Glomerular visceral epithelial cell (primary cell): ENCODE measurements at regions not wholly inside any gene's neighbourhood (a gene's known extent, or its start where the extent isn't known, plus 50 kb on each side); places are given as distances from the start of the nearest gene placed in this dataset.

Source experiments
- DNase-seq: peaks from one replicate; pipeline ENCODE4 v3.0.0-alpha.2; 2016; ENCODE audit errors: extremely low spot score

DNA sequence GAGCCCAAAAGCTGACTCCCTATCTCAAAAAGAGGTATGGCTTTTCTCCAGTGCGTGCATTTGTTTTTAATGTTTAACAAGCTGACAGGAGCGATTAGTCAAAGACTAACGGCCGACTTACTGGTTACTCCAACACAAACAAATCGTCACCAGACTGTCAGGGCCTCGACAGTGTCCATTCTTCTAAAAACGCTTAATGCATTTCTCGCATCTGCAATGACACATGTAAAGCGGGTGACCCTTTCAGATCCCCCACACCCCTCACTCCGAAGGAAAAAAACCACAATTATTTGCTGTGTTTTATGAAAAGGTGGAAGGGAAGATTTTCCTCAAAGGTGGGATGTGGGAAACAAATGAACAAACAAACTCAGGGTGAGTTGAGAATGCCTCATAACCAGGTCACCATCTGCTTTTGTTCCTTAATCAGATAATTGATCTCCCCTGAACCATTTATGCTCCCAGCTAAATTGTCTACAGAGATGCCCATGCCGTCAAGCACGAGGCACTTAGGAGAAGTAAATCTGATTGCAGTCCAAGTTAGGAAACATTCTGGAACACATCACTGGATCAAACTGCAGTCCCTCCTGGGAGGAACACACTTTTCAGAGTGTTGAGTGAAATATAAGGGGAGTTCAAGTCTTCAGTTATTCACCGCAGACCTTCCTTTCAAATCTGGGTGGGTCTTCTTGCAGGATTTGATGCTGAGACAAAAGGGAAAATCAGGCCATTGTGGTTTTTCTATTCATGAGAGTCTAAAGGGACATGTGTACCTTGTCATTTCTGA is 340.8 kb downstream of the CMPK2 start:
- DNase-seq, result no peak

DNA sequence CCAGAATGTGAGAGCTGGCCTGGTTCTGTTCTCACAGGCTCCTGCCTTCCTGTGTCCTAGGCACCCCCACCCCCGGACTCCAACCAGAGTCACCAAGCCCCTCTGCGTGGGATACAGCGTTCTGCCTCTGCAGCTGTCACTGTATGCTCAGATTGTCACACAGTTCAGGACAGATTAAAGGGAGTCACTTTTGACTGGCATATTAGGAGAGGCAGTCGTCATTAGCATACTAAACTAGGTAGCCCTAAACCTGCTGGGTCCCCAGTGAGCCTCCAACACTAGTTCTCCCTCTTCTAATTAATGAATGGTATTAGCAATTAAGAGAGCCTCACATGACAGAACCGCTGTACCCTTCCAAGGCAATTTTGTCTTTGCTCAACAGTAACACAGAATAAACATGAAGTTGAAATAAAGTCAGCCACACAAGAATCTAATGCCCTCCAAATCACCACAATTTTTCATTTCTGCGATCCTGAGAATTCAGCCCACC is 340.2 kb downstream of the CMPK2 start:
- DNase-seq, result no peak

DNA sequence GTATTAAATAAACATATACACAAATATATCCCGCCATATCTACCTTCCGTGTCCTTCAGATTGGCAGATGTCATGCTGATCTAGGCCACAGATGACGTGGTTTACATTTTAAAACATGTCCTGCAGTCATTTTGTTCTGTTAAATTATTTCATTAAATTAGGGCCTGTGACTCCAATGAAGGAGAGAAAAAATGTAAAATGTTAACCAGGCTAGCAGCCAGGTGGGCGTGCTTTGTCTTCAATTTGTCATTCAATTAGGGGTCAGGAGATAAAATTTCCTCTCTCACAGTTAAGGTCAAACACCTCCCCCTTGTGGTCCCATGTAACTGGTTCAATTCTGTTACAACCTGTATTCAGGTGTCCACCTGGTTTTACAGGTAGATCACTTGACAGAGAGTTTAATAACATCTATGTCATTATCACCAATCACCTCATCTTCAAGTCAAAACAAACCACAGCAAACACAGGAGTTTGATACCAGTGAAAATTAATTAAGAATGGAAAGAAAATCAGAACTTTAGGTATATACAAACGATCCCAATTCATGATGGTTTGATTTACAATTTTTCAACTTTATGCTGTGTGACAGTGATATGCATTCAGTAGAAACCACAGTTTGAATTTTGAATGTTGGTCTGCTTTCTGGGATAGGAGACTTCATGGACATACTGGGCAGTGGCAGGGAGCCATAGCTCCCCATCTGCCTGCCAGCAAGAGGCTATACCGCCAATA is 339.4 kb downstream of the CMPK2 start:
- DNase-seq, result no peak

DNA sequence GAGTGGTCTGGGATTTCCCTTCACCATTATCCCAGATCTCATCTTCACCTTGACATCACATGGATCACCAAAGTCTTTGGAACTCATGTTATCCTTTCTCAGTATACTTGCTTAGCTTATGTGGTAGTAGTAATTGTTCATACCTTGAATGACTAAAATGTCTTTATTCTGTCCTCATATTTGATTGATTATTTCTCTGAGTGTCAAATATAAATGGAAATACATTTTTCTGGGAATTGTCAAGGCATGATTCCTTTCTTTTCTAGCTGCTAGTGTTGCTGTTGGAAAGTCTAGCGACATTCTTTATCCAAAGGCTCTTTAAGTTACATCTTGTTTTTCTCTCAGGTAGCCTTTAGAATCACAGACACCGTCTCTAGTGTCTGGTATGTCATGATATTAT is 334.4 kb downstream of the CMPK2 start:
- no peak for DNase-seq

DNA sequence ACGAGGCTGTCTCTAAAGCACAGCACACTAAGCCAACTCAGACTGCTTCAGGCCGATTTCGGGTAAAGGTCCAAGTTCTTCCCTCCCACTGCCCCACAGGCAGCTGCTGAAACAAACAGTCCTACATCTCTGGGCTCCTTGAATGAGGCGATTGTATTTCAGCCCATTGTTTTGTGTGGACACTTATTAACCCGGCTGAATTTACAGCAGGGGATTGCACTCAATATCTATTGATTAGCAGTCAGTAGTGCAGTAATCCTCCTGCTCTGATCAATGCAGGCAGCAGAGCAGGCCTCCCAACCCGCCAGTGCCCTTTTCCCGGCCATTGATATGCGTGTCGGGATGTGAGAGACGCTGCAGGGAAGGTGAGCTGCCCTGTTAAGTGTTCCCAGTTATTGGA is 330.1 kb downstream of the CMPK2 start:
- DNase-seq, result no peak

DNA sequence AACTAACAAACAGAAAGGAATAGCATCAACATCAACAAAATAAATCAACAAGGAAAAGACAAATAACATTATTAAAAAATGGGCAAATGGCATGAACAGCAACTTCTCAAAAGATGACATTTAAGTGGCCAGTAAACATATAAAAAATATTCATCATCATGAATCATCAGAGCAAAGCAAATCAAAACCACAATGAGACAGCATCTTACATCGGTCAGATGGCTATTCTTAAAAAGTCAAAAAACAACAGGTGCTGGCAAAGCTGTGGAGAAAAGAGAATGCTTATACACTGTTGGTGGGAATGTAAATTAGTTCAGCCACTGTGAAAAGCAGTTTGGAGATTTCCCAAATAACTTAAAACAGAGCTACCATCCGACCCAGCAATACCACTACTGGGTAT is 327.1 kb downstream of the CMPK2 start:
- DNase-seq, result no peak

DNA sequence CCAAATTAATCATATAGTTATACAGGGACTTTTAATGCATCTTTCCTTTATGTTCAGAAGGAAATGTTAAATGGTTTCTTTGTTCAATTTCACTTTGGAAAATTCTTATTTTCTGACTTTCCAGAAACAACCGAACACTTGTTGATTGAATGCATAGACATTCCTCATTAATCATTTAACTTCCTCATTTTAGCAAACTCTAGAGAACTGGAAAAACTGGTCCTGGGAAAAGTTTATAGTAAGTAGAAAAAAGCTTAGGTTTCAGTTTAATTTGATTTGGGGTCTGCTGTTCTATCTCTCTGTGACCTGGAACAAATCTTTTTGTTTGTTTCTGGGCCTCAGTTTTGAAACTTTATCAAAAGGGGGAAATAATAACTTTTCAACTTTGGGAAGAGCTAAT is 320.4 kb downstream of the CMPK2 start:
- no peak for DNase-seq

DNA sequence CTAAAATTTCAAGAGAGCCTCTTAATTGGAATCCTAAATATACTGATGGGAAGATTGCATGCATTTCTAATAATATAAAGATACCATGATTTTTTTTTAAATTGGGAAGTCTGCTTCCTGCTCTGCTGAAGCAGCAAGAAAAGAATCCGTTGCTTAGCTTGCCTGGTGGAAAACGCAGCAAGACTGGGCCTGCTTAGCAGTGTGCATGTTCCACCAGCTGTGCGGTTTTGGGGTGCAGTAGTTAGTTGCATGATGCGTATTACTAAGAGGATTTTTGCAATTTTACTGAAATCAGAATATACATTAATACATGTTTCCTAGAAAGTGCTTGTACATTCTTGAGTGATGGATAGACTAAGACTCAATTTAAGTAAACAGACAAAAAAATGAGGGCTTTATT is 319.9 kb downstream of the CMPK2 start:
- DNase-seq, result no peak

DNA sequence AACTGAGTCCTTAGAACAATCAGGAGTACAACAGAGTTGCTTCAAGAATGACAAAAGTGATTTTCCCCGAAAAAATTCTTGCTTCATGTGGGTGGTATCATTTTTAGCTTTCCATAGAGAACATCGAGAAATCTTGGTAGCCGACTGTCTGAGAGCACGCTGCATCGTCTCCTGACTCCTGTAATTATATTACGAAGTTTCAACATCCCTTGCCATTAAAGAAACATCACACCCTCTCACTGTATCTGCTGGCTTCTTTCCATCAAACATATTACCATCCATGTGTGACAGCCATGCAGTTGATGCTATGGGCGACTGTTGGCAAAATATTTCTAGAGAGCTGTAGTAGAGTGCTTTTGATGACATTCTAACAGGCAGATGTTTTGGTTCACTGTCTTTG is 311.2 kb downstream of the CMPK2 start:
- no peak for DNase-seq

DNA sequence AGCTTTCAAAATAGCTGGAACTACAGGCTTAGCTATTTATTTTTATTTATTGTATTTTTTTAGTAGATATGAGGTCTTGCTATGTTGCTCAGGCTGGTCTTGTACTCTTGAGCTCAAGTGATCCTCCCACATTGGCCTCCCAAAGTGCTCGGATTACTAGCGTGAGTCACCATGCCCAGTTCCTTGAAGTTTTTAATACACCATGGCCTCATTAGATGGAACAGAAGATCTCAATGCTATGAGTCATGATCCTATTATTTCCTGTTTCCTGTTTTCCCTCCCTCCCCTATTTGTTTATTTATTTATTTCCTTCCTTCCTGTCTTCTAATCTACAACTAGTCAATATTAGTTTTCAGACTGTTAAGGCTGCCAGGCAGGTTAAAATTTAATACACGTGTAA is 309.0 kb downstream of the CMPK2 start:
- DNase-seq, result no peak

DNA sequence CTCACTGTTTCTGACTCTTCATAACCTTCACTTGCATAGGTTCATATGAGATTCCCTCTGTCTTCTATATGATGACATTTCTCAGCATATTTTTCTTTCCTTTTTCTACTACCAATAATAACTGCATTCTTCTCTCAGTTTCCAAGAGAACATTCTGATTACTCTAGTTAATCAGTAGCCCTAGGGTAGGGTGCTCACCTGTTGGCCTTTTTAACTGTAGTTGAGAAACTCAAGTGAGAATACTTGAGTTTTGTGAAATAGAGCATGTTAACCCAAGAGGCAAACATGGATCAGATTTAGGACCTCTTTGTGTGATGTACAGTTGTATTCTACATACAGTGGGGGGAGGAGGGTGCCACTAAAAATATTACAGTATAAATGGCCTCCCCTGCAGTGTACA is 308.0 kb downstream of the CMPK2 start:
- DNase-seq, result no peak

DNA sequence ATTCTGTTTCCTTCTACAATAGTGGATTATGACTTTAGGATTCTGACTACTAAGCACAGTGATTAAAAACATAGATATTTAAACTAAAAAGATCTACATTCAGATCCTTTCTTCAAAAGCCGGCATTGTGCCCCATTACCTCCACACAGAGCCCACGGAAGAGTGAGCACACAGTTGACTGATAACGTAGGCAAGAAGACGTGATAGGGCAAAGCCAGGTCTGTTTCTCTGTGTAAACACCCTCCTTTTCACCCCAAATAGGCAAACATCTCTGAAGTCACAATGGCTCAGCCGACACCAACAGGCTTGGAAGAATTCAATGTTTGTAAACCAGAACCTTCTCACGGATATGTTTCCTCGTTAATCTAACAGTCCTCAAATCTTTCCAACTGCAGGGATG is 302.9 kb downstream of the CMPK2 start:
- no peak for DNase-seq

DNA sequence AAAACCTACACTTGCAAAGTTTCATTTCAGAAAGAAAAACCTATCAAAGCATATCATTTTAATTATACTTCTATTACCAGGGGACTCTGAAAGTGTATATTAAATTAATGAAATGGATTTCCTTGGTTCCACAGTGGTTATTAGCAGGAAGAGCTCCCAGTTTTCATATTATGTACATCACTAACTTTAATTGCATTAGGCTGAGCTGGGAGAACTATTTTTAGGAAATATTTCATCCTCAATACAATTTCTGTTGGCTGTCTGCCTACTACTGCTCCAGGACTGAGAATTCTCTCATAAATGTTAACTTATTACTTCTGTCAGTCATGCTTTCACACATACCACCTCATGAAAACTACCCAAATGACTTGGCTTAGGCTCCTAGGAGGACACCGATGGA is 301.4 kb downstream of the CMPK2 start:
- DNase-seq, result no peak

DNA sequence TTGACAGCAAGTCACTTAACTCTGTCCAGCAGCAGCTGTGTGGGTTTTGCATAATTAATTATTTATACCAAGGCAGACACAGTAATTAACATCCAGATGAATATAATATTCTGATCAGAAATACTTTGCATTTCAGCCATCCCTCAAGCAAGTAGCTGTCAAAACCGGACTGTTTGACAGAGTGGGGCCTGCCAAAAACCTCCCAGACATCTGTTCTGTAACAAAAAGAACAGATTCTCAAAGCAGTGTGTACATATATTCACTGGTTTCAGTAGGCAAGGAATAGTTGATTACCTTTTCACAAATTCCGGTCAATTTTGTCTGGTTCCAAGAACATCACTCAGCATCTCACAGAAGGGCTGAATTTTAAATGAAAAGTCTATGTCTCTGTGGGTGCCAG is 291.6 kb downstream of the CMPK2 start:
- DNase-seq, result no peak

DNA sequence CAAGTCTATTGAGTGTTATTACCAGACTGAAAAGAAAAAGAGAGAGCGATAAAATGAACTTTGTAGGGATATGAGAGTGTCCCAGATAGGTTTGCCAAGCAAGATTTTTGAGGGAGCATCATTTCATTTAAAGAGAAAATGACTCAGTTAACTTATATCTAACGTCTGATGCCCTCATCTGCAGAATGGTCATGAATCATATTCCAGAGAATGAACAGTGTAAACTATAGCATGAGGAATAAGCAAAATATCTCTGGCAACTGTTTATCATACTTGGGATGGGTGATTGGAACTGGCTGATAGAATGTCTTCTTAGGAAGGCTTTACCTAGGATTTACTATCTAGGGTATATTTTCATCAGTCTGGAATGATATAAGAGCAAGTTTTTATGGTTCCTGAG is 289.4 kb downstream of the CMPK2 start:
- no peak for DNase-seq

DNA sequence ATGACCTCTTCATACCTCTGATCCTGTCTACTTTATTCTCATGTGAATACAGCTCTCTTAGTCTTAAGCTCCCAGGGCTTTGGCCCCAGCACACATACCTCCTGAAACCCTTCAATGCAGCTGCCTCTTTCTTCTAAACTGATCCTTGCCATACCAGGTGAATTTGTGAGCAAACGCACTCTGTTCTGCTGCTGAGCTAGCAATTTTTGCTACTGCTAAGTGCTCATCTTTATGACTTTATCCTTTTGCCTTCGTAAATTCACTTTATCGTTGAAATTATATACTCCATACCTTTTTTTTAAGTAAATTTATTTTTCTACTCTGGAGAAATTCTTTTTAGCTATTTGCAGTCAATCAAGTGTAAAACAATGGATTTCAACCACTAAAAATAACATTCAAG is 287.7 kb downstream of the CMPK2 start:
- DNase-seq, result no peak

DNA sequence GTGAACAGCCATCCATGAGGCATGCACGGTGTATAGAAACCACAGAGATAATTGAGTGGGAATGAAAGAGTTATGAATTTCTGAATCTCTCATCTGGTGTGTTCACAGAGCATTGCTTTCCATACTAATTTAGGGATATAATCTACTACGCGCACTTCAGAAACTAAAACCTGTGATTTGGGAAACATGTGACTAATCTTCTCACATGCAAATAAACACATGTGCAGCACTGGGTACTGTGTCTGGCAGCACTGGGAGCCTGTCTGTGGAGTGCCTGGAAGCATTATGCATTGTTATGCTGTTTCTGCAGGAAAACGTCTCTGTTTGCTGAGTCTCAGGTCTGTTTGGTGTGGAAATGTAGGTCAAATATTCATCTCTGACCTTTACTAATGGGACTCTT is 287.3 kb downstream of the CMPK2 start:
- no peak for DNase-seq

DNA sequence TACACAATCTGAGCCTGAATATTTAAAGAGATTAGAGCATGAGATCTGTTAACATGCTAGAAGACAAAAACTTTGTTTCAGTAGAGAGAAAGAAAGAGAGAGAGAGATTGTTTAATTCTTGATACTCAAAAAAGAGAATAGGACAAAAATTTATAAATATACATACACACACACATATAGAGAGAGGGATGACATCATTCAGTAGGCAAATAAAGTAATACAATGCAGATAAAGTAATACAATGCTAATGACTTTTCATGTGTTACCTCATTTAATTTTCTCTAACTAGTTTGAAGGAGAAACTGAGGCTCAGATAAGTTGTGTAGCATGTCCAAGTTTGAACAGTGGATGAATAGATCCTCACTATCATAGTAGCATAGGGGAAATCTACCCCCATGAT is 286.4 kb downstream of the CMPK2 start:
- DNase-seq, result no peak

DNA sequence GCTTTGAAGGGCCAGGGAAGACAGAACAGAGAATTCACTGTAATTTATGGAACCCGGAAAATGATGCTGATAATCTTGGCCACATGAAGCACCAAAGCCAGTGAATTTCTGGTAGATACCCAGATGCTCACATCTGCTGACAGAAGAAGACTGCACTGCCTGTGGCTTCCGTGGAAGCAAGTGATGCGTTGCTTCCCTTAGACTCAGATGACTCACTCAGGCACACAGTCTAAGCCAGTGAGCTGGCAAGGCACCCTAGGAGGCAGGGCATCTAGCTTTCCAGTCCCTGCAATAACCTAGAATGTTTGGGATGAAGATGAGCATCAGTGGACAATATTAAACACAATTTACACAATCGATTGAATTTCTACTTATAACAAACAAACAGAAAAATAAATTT is 284.7 kb downstream of the CMPK2 start:
- DNase-seq, result no peak

DNA sequence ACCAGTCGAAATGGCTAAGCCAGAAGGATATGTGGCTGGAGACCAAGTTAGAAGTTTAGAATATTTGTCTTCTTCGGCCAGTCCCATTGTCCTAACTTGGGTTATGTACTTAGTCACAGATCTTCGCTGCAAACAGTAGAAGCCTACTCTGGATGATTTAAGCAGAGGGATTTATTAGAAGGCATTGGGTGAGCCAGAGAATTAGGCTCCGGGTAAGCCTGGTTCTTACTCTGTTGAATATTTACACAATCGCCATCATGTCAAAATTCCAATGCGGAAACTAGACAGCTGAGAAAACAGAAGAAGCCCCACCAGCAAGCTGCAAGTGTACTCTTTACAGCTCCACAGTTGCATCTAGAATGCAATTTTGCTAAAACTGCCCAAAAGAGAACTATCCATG is 276.6 kb downstream of the CMPK2 start:
- no peak for DNase-seq

DNA sequence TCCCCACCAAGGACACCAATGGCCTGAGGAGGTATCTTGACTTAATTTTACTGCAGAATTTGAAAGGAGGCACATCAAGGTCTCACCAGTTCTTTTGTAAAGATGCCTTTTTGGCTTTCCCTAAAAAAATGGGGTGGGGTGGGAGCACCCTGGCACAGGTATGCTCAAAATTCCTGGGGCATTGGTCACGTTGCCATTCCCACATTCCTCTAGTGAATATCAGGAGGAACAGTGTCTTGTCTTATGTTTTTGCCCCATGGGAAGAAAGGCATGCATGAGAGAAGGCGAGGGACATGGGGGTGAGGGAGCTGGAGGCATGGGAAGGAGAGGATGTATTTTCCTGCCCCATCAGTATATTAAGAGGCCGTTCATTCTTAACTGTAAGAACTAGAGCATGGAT is 275.3 kb downstream of the CMPK2 start:
- no peak for DNase-seq

DNA sequence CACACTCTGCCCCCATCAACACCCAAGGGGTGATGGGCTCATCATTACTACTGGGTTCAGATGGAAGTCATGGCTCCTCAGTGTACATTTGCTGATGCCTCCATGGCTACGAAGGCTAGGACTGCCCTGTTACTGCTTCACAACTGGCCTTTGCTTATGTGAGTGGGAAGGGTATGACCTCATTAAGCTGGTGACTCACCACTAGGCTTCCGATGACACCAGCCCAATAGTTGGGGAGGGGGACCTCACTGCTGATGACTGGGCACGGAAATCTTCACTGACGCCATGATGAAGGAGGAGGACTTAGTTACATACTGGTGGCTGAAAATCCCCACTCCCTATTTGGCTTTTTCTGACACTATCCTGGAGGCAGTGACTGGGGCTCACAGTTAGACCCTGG is 263.2 kb downstream of the CMPK2 start:
- DNase-seq, result no peak

DNA sequence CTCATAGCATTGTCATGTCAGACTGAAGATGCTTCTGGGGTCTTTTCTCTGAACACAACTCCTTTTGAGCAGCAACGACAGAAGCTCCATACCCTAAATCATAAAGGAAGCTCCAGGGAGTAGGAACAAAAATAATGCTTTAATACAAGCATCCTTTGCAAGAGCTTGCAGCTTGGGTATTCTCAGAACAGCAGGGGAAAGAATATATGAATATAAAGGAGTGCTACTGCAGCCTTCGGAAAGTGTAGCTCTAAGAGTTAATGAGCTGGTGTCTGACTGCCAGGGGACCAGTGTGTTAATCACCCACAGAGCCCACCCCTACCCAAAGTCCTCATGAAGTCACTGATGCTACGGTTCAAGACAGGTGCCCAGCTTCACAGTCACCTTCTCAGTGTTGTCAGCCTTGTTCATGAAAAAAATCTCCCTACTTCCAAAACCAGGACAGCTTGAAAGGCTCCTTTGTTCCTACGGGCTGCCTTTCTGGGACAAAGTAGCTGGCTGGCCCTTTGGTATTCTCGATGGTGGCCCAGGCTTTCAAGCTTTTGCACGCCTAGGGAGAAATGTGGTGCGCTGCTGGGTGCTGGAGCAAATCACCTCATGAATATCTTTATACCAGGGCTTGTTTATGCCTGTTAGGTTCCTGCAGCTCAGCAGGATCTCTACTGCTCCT is 259.7 kb downstream of the CMPK2 start:
- DNase-seq, result no peak
